ENCODE measurements at regions not wholly inside any gene's neighbourhood (a gene's known extent, or its start where the extent isn't known, plus 50 kb on each side); places are given as distances from the start of the nearest gene placed in this dataset.

DNA sequence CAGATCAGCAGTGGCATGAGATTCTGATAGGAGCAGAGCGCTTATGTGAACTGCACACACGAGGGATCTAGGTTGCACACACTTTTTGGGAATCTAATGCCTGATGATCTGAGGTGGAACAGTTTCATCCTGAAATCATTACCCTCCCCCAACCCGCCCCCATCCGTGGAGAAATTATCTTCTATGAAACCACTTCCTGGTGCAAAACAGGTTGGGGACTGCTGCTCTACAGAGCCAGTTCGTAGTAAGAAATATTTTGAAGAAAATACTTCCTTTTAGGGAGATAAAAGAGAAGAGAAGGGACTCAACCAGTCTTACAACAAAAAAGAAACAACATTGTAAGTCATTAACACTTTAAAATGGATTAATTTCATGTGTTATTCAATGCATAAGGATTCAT lies 1308.2 kb downstream of the GATA3 start:
- TF ChIP-seq ZNF274 (IDR thresholded peaks at IDR 0.05; ENCODE audit: low read depth, low read length) (no peak), YY1 (IDR thresholded peaks at IDR 0.05; ENCODE audit: insufficient read depth, insufficient read length) (no peak)
